ENCODE measurements at regions not wholly inside any gene's neighbourhood (a gene's known extent, or its start where the extent isn't known, plus 50 kb on each side); places are given as distances from the start of the nearest gene placed in this dataset.

GRCh38 chr6:168886964-168887363 lies 366.7 kb downstream of the THBS2 start:
- in situ Hi-C loops (cut with HindIII; ENCODE audit: low pct_ligation_motif_present, low pct_unique_long_range_greater_than_20kb, low sequenced_read_pairs), result no loop called here
- no peak for DNase-seq

- DNase-seq, result no peak
- in situ Hi-C loops (cut with HindIII; ENCODE audit: low pct_ligation_motif_present, low pct_unique_long_range_greater_than_20kb, low sequenced_read_pairs), result no loop called here
These were observed 367.6 kb downstream of the THBS2 start for GRCh38 chr6:168885751-168886742.

DNA sequence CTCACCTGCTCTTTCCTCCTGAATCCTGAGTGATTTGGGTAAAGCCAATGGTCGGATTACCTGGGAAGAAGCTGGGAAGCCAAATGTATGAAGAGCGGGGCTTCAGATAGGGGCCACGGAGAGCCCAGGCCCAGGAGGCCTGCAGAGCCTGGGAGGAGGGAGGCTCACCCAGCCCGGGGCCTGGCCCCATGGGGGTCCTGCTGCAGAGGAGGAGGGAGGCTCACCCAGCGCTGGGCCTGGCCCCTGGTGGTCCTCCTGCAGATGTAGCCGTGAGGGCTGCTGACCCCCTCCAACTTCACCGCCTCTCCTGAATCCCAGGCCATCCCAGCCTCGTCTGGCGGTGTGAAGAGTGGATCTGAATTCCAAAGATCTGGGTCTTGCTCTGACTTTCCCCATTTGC lies 368.4 kb downstream of the THBS2 start:
- no peak for DNase-seq
- in situ Hi-C loops (cut with HindIII; ENCODE audit: low pct_ligation_motif_present, low pct_unique_long_range_greater_than_20kb, low sequenced_read_pairs), result no loop called here

DNA sequence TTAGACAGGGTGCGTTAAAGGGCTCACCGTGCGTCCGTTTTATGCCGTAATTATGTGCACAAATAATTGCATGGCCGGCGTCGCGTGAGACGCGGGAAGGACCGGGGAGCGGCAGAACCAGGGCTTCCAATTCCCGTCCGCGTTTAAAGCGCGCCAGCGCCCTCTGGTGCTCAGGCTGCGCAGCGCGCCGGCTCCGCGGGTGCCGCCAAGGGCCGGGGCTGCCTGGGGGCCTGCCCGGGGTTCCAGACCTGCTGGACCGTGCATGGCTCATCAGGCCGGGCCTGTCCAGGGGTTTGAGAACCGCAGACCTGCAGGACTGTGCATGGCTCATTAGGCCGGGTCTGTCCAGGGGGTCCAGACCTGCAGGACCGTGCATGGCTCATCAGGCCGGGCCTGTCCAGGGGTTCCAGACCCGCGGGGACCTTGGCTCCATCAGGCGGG lies 369.0 kb downstream of the THBS2 start:
- DNase-seq, result peak; percentile 42
- in situ Hi-C loops (cut with HindIII; ENCODE audit: low pct_ligation_motif_present, low pct_unique_long_range_greater_than_20kb, low sequenced_read_pairs), result no loop called here

DNA sequence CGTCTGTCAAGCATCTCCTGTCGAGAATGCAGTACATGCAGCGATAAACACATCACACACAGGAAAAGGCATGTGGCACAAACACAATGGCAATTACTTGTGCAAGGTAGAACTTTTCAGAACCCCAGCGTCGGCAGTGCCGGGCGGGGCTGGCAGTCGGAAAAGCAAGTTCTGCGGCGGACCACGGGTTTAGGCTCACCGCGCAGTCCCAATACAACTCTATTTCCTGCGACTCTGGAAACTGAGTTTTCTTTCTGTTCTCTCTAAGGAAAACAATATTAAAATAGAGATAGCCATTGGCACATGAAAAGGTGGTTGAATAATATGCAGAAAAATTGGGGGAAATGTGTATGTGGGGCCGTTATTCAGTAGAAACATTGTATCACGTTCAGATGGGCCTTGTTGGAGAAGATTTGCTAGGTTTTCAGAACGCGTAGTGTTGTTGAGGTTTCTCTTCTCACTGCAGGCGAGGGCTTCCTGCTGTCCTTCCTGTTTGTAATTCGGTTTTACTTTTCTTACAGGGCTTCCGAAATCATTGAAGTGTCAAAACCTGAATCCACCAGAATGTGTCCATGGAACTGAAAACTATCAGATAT lies 369.5 kb downstream of the THBS2 start:
- in situ Hi-C loops (cut with HindIII; ENCODE audit: low pct_ligation_motif_present, low pct_unique_long_range_greater_than_20kb, low sequenced_read_pairs), result no loop called here
- no peak for DNase-seq

DNA sequence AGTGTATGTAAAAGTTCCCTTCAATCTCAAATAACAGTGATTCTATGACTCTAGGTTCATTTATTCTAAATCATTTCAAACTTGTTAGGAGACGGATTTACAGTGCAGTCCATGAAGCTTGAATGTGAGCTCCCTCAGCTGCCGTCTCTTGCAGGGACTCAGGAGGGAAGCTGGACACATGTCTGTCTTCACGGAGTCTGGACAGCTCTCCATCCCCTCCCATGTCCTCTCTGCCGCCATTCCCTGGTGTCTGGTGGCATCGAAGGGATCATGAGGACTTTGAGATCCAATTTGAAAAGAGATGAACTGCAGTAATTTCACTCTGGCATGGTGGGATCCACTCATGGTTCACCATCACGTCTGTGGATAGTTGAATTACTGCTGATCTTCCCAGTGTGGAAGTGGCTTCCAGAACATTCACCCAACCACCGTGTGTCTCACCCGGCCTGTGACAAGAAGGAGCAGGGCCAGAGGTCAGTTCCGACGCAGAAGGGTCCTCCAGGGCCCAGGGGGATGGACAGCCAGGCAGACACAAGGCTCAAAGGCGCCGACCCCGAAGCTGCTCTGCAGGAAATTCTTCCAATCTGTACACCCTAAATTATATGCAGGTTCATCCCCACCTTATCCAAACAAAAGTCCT lies 370.1 kb downstream of the THBS2 start:
- no peak for DNase-seq
- in situ Hi-C loops (cut with HindIII; ENCODE audit: low pct_ligation_motif_present, low pct_unique_long_range_greater_than_20kb, low sequenced_read_pairs), result no loop called here

GRCh38 chr6:168880271-168880670 lies 373.4 kb downstream of the THBS2 start:
- no peak for DNase-seq
- in situ Hi-C loops (cut with HindIII; ENCODE audit: low pct_ligation_motif_present, low pct_unique_long_range_greater_than_20kb, low sequenced_read_pairs), result no loop called here

DNA sequence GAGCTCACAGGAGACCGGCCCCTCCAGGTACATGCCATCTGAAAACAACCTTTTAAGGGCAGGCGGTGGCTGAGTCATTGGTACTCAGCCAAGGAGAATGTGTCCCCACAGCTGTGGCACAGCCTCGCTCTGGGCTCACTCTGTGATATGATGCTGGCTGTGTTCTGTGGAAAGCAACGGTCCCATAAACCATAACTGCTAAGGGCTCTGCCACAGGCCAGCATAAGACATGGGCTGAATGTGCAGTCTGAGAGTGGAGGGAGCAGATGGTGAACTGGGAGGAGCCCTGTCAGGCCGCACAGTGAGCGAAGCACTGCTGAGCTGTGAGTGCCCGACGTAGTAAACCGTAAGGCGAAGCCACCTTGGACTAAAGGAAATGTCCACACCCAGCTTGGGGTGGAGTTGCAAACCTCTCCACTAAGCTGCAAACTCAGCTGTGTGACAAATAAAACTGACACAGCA lies 375.8 kb downstream of the THBS2 start:
- DNase-seq, result no peak
- in situ Hi-C loops (cut with HindIII; ENCODE audit: low pct_ligation_motif_present, low pct_unique_long_range_greater_than_20kb, low sequenced_read_pairs), result no loop called here

DNA sequence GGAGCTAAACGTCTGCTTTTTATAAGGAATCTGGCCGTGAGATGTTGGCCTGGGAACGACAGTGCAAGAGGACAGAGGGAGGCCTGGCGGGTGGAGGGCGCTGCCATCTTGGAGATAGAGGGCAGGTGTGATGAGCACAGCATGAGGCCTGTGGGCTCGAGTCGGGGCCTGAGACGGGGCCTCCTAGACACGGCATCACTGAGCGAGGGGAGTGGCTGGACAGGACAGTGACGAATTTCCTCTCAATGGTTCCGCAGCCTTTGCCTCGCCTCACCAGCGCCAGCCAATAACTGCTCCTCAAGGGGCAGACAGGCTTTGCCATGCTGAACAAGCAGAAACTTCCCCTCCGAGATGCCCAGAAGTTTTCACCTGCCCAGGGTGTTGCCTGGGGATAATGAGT lies 376.7 kb downstream of the THBS2 start:
- in situ Hi-C loops (cut with HindIII; ENCODE audit: low pct_ligation_motif_present, low pct_unique_long_range_greater_than_20kb, low sequenced_read_pairs), result no loop called here

GRCh38 chr6:168875811-168876576 lies 377.7 kb downstream of the THBS2 start:
- DNase-seq, result no peak
- in situ Hi-C loops (cut with HindIII; ENCODE audit: low pct_ligation_motif_present, low pct_unique_long_range_greater_than_20kb, low sequenced_read_pairs), result no loop called here

More for the DNA sequence above, 376.7 kb downstream of the THBS2 start:
- DNase-seq, result no peak

GRCh38 chr6:168874637-168875036 lies 379.0 kb downstream of the THBS2 start:
- no peak for DNase-seq
- in situ Hi-C loops (cut with HindIII; ENCODE audit: low pct_ligation_motif_present, low pct_unique_long_range_greater_than_20kb, low sequenced_read_pairs), result no loop called here

- in situ Hi-C loops (cut with HindIII; ENCODE audit: low pct_ligation_motif_present, low pct_unique_long_range_greater_than_20kb, low sequenced_read_pairs), result no loop called here
- no peak for DNase-seq
These were observed 380.1 kb downstream of the THBS2 start for GRCh38 chr6:168873278-168874190.

- no peak for DNase-seq
- in situ Hi-C loops (cut with HindIII; ENCODE audit: low pct_ligation_motif_present, low pct_unique_long_range_greater_than_20kb, low sequenced_read_pairs), result no loop called here
These were observed 381.9 kb downstream of the THBS2 start for GRCh38 chr6:168871642-168872315.

DNA sequence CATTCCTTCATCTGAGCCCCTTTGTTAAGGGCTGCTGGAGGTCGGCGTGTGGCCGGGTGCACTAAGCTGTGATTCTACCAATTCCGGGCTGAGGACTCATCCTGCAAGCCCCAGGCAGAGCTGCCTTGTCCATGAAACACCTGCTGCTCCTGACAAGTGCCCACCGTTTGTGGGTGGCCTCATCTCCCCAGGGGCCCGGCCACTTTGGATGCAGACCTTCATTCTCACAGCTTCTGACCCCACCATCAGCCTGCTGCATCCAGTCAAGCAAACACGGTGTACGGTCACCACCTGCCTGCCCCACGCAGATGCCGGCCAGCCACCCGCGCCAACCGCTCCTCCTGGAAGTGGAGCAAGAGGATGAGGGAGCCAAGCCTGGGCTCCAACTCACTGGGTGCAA lies 382.7 kb downstream of the THBS2 start:
- in situ Hi-C loops (cut with HindIII; ENCODE audit: low pct_ligation_motif_present, low pct_unique_long_range_greater_than_20kb, low sequenced_read_pairs), result no loop called here
- DNase-seq, result no peak

DNA sequence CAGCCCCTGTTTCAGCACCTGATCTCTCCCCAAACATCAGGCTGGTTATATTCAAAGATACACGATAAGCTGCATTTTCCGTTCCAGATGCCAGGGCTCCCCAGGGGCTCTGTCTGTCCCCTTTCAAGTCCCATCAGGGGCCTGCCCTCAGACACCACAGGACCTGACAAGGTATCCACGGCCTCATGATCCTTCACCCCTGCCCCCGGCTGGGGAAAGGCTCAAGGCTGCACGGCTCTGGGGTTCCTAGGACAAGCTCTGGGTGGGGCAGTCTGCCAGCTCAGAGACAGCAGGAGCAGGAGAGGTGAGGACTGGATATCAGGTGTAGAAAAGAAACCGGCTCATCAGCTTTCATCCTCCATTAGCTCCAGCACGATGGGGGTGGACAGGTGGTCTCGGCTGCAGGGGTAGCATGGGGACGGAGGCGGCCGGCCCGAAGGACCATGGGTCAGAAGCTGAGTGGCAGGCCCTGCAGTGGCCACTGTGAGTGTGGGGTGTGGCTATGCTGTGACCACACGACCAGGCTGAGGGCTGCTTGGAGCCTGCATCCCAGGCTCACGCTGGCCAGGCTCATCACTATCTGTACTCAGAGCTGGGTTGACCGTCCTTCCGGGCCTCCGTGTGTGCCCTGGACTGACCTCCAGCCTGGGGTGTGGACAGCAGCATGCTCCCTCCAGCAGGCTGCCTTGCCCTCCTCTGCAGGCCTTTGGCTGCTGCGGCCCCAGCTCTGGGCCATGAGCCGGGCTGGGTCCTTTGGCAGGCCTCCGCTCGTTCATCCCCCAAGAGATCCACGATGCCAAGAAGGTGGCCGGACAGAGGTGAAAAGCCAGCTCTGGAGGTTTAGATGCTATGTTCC lies 386.2 kb downstream of the THBS2 start:
- DNase-seq, result no peak
- in situ Hi-C loops (cut with HindIII; ENCODE audit: low pct_ligation_motif_present, low pct_unique_long_range_greater_than_20kb, low sequenced_read_pairs), result no loop called here

DNA sequence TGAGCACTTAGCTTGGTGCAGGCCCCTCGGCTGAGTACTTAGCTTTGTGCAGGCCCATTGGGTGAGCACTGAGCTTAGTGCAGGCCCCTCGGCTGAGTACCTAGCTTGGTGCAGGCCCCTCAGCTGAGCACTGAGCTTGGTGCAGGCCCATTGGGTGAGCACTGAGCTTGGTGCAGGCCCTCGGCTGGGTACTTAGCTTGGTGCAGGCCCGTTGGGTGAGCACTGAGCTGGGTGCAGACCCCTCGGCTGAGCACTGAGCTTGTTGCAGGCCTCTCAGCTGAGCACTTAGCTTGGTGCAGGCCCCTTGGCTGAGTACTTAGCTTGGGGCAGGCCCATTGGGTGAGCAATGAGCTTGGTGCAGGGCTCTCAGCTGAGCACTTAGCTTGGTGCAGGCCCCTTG lies 387.1 kb downstream of the THBS2 start:
- in situ Hi-C loops (cut with HindIII; ENCODE audit: low pct_ligation_motif_present, low pct_unique_long_range_greater_than_20kb, low sequenced_read_pairs), result no loop called here
- no peak for DNase-seq
